HEK293T (cell line): ENCODE measurements at regions not wholly inside any gene's neighbourhood (a gene's known extent, or its start where the extent isn't known, plus 50 kb on each side); places are given as distances from the start of the nearest gene placed in this dataset.

Source experiments
- CTCF ChIA-PET: fragments of 350-600 bp; formaldehyde crosslinking; extraction: SDS; loops from one replicate; lab custom pipeline; 2021; ENCODE audit warnings: antibody characterized with exemption, inconsistent platforms; lab: Yijun Ruan, JAX
- POLR2A ChIA-PET: fragments of 350-600 bp; formaldehyde crosslinking; extraction: SDS; loops from one replicate; lab custom pipeline; 2020; ENCODE audit warnings: antibody characterized with exemption, inconsistent platforms; lab: Yijun Ruan, JAX
- DNase-seq: peaks from one replicate; pipeline ENCODE4 v3.0.0; 2012; ENCODE audit warnings: mixed read lengths; ENCODE audit errors: extremely low spot score
- ARNT ChIP-seq: fragments of 450-650 bp; IDR thresholded peaks from 2 replicates; pipeline ENCODE4 v1.6.1; 2017; ENCODE audit warnings: mild to moderate bottlenecking
- BHLHE40 ChIP-seq: fragments of 450-650 bp; IDR thresholded peaks from 2 replicates; pipeline ENCODE4 v1.6.1; 2016; ENCODE audit warnings: mild to moderate bottlenecking, moderate library complexity, borderline replicate concordance
- CTBP1 ChIP-seq: fragments of 450-650 bp; IDR thresholded peaks from 2 replicates; pipeline ENCODE4 v1.6.1; 2016; ENCODE audit warnings: borderline replicate concordance
- ELF4 ChIP-seq: fragments of 450-650 bp; IDR thresholded peaks from 2 replicates; pipeline ENCODE4 v1.6.1; 2017; ENCODE audit warnings: antibody characterized with exemption
- FOXA1 ChIP-seq: fragments of 450-650 bp; IDR thresholded peaks from 2 replicates; pipeline ENCODE4 v1.6.1; 2016; ENCODE audit warnings: mild to moderate bottlenecking
- FOXK2 ChIP-seq: fragments of 450-650 bp; IDR thresholded peaks from 2 replicates; pipeline ENCODE4 v1.6.1; 2016; ENCODE audit warnings: mild to moderate bottlenecking
- FOXM1 ChIP-seq: fragments of 450-650 bp; IDR thresholded peaks from 2 replicates; pipeline ENCODE4 v1.6.1; 2017; ENCODE audit warnings: mild to moderate bottlenecking, borderline replicate concordance
- HDGF ChIP-seq: fragments of 450-650 bp; IDR thresholded peaks from 2 replicates; pipeline ENCODE4 v1.6.1; 2017; ENCODE audit warnings: antibody characterized with exemption, borderline replicate concordance
- L3MBTL2 ChIP-seq: fragments of 450-650 bp; conservative IDR thresholded peaks from 2 replicates; pipeline ENCODE4 v1.6.1; 2016; ENCODE audit warnings: mild to moderate bottlenecking
- LEF1 ChIP-seq: fragments of 450-650 bp; IDR thresholded peaks from 2 replicates; pipeline ENCODE4 v1.6.1; 2017; ENCODE audit warnings: mild to moderate bottlenecking, borderline replicate concordance
- NFRKB ChIP-seq: fragments of 450-650 bp; IDR thresholded peaks from 2 replicates; pipeline ENCODE4 v1.6.1; 2016; ENCODE audit warnings: mild to moderate bottlenecking, moderate library complexity
- PKNOX1 ChIP-seq: fragments of 450-650 bp; IDR thresholded peaks from 2 replicates; pipeline ENCODE4 v1.6.1; 2016
- SP1 ChIP-seq: fragments of 450-650 bp; IDR thresholded peaks from 2 replicates; pipeline ENCODE4 v1.6.1; 2017
- SUZ12 ChIP-seq: fragments of 450-650 bp; IDR thresholded peaks from 2 replicates; pipeline ENCODE4 v1.6.1; 2016; ENCODE audit warnings: mild to moderate bottlenecking
- TARDBP ChIP-seq: fragments of 450-650 bp; IDR thresholded peaks from 2 replicates; pipeline ENCODE4 v1.6.1; 2016
- ZNF384 ChIP-seq: fragments of 450-650 bp; IDR thresholded peaks from 2 replicates; pipeline ENCODE4 v1.6.1; 2016

DNA sequence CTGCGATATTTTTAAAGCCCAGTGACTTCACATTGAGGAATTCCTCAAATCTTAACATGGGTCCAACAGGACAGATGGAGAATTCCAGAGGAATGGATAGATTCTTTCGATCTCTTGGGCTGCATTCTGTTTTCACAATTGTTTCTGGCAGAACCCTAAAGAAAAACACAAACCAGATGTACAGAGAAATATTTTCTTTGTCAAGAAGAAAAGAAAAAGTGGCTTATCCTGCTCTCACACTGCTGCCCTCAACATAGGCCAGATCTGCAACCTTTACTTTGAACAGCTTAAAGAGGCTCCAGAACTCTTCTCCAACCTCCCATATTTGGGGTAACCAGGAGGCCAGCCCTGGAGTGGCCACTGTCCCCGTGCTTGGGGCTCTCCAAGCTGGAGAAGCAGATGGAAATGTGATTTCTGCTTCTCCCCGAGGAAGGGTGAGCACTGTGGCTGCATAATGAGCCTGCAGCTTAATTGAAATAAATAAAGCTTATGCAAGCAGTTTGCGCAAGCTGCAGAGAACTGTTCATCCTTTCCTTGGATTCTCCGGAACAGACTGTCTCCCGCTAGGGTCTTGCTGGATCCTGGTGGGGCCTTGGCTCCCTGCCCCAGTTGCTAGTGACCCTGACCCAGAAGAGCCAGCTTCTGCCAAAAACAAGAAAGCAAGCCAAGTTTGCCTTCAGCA lies 453.2 kb upstream of the PROK2 start:
- TF ChIP-seq FOXM1 (no peak), TARDBP (no peak), HDGF (no peak), ARNT (no peak), CTBP1 (no peak), ELF4 (no peak), FOXA1 (no peak), PKNOX1 (no peak), L3MBTL2 (no peak)
- CTCF ChIA-PET, result interaction anchor here (0.6 kb wide), 1 partner anchor 977 kb away, joined by 7 read pairs; no protein-coding TSS in a partner anchor
- POLR2A ChIA-PET, result no interaction called here
- no peak for DNase-seq

- CTCF ChIA-PET, result no interaction called here
- no peak for DNase-seq
- POLR2A ChIA-PET, result no interaction called here
- TF ChIP-seq BHLHE40 (no peak), PKNOX1 (no peak), L3MBTL2 (no peak), SUZ12 (no peak), ARNT (no peak)
Observed at GRCh38 chr3:72237679-72238009, 452.7 kb upstream of the PROK2 start.

DNA sequence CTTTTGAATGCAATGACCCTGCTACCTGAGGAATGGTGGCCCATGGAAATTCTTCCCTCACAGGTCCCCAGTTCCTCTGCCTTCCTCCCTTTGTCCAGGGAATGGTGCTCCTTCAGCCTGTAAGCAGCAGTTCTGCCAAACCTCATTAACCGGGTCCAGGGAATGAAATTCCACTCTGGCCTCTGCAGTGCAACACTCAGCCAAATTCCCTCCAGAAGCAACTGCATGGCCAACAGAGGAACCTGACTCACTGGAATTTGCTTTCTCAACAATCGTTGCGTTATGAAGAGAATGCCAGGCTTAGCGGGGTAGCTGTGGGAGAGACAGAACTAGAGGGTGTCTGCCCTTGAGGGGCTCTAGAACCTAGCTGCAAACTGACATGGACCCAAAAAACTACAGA lies 449.4 kb upstream of the PROK2 start:
- POLR2A ChIA-PET, result no interaction called here
- TF ChIP-seq L3MBTL2, result no peak
- no peak for TF ChIP-seq FOXK2
- TF ChIP-seq SUZ12, result no peak
- no peak for TF ChIP-seq NFRKB
- TF ChIP-seq BHLHE40, result no peak
- TF ChIP-seq ARNT, result no peak
- no peak for TF ChIP-seq PKNOX1
- no peak for TF ChIP-seq TARDBP
- no peak for TF ChIP-seq SP1
- TF ChIP-seq HDGF, result no peak
- TF ChIP-seq ZNF384, result no peak
- no peak for TF ChIP-seq ELF4
- DNase-seq, result no peak
- CTCF ChIA-PET, result interaction anchor here (0.7 kb wide), 1 partner anchor 11 kb away, joined by 3 read pairs; no protein-coding TSS in a partner anchor

DNA sequence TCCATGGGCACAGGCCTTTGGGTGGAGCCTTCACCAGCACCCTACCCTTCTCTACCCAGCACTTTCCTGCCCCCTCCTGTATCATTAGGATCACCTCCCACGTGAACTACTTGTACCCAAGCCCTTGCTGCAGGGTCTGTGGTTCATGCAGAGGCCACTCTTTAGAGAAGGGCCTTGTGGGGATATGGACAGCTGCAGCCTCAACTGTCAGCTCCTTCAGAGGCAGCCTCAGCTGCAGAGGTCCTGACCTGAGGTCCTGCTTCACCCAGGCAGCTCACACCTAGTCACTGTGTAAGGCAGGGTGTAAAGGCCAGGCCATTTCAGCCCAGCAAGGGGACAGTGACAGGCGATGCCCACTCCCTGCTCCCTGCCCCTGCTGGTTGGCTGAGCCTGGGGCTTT lies 448.6 kb upstream of the PROK2 start:
- ChIA-PET POLR2A (no interaction called here), CTCF (interaction anchor here (0.7 kb wide), 1 partner anchor 10 kb away, joined by 3 read pairs; no protein-coding TSS in a partner anchor)
- no peak for DNase-seq
- TF ChIP-seq SUZ12 (no peak), CTBP1 (no peak), NFRKB (no peak), PKNOX1 (no peak), HDGF (no peak), ZNF384 (no peak), FOXA1 (no peak), ARNT (no peak), ELF4 (no peak), LEF1 (no peak), BHLHE40 (no peak)

GRCh38 chr3:72232777-72233176 lies 447.8 kb upstream of the PROK2 start:
- no peak for TF ChIP-seq HDGF
- no peak for TF ChIP-seq NFRKB
- TF ChIP-seq ZNF384, result no peak
- TF ChIP-seq TARDBP, result no peak
- DNase-seq, result no peak
- ChIA-PET CTCF (no interaction called here), POLR2A (no interaction called here)

GRCh38 chr3:72232331-72232730 lies 447.4 kb upstream of the PROK2 start:
- TF ChIP-seq FOXM1 (no peak), L3MBTL2 (no peak), SUZ12 (no peak)
- ChIA-PET POLR2A (no interaction called here), CTCF (no interaction called here)
- DNase-seq, result no peak
